Neural progenitor cell (in vitro differentiated cells): ENCODE measurements at regions not wholly inside any gene's neighbourhood (a gene's known extent, or its start where the extent isn't known, plus 50 kb on each side); places are given as distances from the start of the nearest gene placed in this dataset.

Experiments used
- CTCF ChIP-seq: fragments of 200-600 bp; sonication (generic); IDR thresholded peaks from 2 replicates; pipeline ENCODE4 v1.5.1; 2017; ENCODE audit warnings: antibody characterized with exemption, mild to moderate bottlenecking
- EZH2 ChIP-seq: fragments of 200-600 bp; sonication (generic); IDR thresholded peaks from 2 replicates; pipeline ENCODE4 v1.6.1; 2017; ENCODE audit warnings: antibody characterized with exemption, mild to moderate bottlenecking, moderate library complexity

GRCh38 chr13:62627226-62627625, 1211.6 kb upstream of the PCDH20 start:
- no peak for TF ChIP-seq CTCF
- no peak for TF ChIP-seq EZH2
